ENCODE measurements at regions not wholly inside any gene's neighbourhood (a gene's known extent, or its start where the extent isn't known, plus 50 kb on each side); places are given as distances from the start of the nearest gene placed in this dataset.
"Not testable (repeated sequence)": the region's sequence is repeated elsewhere in the genome, so short reads cannot be mapped to it uniquely, and the experiment has no call there.

DNA sequence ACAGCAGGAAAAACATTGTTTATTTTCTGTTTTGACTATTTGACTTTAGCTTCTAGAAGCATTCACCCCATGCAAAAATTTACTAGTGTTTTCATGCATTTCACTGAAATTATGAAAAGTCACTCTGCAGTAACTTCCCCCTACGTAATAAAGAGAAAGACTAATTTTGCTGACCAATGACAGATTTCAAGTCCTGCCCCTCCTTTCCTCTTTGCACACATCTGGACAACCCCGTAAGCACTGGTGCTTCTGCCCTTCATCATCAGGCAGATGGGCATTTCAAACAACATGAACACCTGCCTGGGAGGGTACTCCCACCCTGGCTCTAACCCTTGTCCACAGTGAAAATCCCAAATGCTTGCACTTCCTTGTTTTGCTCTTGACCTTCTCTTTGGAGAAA, 815.0 kb upstream of the ID2 start:
- DNase-seq = no peak

DNA sequence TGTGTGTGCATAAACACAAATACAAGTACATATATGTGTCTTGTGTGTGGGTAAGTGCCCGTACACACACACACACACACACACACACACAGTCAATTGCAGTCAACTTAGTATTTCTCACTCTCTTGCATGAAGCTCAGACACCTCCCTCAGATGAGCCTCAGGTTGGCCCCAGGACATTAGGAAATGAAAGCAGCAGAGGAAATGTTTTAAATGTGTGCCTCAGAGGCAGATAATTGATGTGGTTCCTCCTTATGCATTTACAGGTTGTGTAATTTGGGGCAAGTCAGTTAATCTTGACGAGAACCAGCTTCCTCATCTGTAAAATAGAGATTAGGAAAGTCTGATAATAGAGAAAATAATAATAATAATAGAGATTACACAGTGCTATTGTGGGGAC, 814.0 kb upstream of the ID2 start:
- no peak for DNase-seq

DNA sequence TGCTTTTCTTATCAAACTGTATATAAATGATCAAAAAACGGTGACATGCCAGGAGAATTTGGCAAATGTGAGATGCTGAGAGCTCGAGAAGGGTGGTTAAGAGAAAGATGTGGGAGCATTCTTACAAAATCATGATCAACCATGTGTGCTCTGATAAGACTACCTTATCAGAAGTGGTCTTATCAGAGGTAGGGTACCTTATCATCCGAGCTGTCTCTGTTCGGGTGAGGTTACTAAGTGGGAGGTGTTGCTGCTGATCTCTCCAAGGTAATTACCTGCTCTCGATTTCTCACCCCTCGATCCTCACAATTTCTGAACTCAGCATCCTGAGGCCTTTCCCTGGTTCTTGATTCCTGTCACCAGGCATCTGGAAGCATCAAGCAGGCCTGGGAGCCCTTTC, 813.0 kb upstream of the ID2 start:
- no peak for DNase-seq

DNA sequence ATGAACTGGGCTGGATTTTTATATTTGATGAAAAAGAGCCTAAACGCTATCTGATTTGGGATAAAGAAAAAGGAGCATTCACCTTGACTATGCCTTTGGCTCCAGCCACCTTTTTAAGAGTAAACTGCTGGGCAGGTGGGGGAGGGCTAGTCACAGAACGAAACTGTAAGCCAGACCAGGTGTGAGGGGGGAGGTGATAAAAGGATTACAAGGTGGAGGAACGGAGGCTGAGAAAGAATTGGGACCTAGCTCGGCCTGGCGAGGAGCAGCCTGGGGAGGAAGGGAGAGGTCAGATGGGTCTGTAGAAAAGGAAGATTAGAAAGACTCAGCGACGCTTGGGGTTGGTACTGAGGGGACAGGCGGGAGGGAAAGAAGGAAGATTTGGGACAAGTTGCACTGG, 805.4 kb upstream of the ID2 start:
- not testable (repeated sequence) for DNase-seq

DNA sequence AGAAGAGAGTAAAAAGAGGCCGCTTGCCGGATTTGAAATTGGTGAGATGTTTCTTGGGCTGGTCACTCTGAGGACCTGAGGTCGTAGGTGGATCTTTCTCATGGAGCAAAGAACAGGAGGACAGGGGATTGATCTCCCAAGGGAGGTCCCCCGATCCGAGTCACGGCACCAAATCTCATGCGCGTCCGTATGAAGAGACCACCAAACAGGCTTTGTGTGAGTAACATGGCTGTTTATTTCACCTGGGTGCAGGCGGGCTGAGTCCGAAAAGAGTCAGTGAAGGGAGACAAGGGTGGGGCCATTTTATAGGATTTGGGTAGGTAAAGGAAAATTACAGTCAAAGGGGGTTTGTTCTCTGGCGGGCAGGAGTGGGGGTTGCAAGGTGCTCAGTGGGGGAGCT, 803.6 kb upstream of the ID2 start:
- not testable (repeated sequence) for DNase-seq

DNA sequence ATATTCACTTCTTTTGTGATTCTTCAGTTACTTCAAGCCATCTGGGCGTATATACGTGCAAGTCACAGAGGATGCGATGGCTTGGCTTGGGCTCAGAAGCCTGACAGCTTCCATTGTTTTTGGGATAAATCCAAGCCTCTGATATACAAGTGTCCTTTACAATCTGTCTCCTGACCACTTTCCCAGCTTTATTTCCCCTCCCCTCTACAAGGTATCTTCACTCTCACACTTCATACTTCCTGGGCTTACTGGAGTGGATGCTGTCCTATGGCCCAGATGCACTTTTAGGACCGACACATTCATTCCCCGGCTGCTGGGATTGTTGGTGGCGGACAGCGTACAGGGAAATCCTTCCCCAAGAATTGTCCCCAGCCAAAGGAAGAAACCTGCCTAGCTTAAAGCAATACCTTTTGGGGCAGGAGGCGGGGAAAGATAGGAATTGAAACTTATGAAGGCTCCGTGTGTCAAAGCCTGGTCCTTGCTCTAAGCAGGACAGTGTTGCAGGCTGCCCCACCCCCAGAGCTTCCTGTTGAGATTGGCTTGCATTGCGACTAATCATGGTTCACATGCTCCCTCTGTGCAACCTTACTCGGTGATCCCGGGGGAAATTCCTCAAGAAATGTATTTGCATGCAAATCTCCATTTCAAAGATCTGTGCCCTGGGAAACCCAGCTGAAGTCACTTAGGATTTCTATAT, 802.9 kb upstream of the ID2 start:
- DNase-seq = no peak

DNA sequence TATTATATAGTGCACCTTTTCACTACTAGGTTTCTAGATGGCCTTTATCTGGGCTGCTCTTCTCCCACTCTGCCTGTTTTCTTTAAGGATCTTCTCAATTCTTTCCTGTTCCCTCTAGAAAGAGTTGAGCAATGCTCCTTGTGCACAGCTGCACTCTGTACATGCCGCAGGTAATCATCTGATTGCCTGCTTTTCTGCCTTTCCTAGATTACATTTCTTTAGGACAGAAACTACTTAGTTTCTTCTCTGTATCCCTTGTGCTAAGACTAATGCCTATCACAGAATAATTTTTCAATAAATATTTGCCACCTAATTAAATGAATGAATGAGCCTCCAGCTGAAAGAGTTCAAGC, 802.4 kb upstream of the ID2 start:
- DNase-seq = no peak

DNA sequence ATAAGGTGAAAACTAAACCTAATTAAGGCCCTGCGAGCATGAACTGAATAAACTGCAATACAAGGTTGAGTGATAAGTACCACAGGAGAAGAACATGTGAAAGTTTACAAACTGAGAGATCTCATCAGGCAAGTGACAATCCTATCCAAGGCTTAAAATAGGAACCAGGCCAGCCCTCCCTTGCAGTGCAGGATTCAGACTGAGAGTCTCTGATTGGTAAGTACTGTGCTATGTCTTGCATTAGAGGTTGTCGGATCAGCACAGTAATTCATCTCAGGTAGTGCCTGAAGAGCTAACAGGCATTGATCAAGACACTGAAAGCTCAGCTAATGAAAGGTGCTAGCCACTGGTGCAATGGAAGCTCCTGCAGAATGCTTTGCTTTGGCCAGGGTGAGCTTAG, 801.7 kb upstream of the ID2 start:
- no peak for DNase-seq

DNA sequence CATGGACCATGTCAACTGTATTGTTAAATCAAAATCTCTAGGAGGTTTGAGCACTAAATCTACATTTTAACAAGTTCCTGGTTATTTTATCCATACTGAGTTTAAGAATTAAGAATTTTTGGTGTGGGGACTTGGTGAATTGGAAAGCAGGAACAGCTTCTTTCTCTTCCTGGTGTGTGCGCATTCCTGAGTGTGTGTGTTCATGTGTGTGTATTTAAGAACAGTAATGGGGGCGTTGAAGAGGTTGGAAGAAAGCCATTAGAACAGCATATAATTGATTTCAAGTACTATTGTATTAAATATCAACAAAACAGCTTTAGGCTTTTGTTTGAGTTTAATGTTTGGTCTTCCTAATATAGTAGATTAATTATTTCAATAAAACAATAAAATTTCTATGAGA, 801.3 kb upstream of the ID2 start:
- DNase-seq = no peak

DNA sequence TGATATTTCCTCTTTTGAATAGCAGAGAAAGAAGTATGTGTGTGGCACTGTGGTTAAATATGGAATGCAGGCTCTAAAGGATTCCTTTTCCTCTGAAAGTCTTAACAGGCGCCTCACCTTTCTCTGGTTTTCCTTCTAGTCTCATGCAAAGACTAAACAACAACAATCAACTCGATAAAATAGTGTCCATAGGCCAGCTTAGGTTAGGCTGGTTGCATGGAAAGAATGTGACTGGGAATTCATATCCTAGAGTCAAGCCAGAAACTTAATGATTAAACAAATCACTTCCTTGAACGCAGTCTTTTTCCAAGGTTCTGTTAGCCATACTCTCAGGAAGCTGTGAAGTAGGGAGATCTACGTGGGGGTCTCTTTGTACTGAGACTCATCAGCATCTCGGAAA, 800.8 kb upstream of the ID2 start:
- no peak for DNase-seq

DNA sequence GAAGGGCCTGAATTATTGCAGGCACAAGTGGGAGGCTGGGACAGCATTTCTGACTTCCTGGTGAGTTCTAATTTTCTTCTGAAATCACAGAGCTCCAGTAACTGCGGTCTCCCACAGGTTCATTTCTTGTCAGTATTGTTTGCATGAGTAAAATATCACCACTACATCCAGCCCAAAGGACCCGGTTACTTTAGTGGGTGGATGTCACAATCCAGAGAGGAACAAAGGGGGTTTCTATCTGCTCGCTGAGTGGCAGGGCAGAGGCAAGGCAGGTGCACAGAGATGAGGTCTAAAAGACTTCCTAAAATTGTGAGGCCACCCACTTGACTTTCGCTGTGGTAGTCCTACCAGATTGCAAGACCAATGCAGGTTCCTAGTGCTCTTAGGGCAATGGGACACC, 800.4 kb upstream of the ID2 start:
- DNase-seq = no peak

DNA sequence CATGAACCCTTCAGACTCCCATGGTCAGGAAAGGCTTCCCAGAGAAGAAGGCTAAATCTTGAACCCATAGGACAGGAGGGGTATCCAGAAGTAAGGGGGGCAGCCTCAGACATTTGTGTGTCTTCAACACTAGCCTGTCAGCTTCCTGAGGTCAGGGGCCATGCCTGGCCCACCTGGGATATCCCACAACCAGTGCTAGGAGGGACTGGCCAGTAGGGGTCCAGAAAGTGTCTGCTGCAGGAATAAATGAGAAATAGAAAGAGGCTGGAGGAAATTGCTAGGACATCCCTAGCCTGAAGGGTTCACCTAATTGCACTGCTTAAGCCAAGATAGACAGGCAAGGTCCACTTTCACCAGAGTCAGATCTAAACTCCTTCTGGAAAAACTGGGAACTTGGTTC, 799.6 kb upstream of the ID2 start:
- DNase-seq = no peak

DNA sequence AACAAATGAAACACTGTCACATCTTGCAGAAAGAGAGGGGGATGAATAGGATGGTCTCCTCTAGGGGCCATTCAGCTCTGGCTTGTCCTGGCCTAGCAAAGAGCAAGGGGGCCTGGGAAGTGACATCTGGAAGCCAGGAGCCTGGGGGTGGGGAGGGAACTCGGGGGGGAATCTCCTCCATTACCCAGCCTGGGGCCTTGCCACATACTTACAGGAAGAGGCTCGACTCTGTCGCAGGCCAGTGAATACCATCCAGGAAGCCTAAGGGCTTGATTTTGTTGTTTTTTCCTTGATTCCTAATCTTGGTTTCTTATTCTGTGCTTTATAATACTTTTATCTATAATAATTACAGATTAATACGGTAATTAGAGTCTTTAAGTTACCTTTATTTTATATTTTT, 797.5 kb upstream of the ID2 start:
- no peak for DNase-seq

DNA sequence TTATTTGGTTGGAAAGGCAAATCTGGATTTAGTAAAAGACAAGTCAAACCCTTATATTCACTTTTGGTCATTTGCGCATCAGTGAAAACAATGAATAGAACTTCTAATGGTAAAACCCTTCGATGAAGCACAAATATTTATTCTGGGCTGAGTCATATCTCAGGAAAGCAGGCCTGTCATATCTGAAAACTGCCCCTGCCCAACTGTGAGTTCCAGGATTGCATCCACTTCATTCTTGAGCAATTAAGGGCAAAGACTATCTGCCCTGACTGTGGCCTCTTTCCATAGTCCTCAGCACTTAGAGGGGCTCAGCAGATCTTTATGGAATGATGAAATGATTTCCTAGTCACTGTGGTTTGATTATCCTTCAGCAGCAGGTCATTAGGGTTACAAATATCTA, 795.2 kb upstream of the ID2 start:
- DNase-seq = no peak

DNA sequence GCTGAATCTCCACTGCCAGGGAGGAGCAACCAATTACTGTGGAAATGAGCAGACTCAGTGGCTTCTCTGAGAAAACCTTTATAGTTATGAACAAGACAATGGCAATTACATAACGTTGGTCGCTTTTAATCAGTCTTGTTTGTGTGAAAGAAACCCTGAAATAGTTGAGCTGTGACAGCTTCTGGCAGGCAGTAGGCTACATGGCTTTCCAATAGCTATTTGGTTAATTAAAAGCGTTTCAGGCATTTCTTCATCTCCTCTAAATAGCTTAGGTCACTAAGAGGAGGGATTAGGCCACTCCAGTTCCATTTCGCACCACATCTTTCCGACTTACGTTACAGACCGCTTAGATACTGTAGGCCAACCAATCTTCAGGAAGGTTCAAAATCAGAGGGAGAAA, 794.4 kb upstream of the ID2 start:
- no peak for DNase-seq

DNA sequence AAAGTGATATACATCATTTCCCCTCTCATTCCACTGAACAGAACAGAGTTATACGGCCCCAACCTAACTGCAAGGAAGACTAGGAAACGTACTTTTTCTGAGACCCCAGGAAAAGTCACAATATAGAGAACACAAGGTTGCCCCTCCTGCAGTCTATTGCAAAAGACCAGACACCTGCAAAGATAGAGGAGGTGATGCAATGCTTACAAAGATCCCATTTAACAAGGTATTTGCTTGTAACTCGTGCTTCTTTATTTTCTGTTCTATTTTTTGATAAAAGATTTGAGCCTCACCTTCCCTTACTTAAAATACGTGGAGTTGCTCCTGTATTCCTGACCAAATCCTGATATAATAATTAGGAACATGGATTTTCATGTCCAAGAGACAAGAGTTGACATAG, 793.0 kb upstream of the ID2 start:
- DNase-seq = no peak

DNA sequence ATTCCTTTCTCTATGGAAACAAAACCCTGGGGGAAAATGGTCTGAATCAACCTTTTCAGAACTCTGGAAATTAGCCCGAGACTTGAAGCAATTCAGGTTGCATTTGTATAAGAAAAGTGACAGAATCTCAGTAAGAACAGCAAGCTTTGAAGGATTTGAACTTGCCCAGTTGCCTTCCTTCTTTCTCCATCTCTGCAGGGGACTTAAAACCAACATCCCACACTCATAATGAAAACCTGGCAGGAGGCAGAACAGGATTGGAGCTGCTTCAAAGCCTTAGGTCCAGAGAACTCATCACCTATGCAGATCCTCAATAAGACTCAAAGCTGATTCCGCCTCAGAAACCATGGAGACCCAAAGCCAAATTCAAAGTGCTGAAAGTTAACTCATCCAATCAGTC, 790.5 kb upstream of the ID2 start:
- no peak for DNase-seq

DNA sequence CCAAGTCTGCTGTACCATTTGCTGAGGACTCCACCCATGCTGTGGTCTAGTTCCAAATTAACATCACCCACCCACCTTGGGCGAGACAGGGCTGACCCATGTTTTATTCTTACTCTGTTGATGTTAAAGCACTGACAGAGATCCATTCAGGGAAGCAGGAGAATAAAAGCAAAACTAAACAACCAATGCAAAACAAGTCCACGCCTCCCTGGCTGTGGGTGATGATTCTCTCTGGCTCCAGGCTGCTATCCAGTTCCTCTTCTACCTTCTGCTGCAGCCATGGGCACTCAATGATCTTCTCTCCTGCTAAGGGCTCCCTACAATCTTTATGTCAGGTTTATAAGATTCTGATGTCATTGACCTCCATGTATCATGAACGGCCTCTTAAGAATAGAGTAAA, 786.6 kb upstream of the ID2 start:
- no peak for DNase-seq

DNA sequence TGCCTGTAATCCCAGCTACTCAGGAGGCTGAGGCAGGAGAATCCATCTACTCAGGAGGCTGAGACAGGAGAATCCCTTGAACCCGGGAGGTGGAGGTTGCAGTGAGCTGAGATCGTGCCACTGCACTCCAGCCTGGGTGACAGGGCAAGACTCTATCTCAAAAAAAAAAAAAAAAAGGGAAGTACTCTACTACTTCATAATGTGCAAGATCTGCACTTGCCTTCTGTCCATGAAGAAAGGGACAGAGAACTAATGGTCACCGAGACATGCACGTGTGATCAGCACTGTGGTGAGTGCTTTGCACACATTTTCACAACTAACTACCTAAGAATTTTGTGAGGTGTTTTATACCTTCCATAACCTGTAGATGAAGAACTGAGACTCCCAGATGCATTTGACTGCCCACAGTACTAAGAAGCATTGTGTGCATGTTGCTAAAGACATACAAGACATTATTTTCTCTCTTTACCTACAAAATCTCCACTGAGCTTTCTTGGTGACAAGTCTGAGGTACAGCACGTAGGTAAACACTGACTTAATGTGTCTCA, 784.8 kb upstream of the ID2 start:
- no peak for DNase-seq

DNA sequence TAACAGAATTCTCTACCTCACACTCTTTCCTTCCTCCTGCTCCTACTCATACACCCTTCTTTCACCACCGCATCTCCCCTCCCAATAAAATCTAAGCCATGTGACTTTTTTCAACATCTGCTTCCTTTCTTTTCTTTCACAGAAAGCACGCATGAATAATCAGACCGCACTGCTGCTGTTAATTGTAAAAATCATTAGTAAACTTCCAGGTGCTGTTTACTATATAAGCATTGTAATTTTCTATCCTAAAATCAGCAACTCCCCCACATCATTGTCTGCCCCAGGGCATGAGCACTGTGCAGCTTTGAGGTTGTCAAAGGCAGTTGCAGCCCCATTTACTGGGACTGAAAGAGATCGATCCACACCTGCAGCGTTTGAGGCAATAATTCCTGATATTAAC, 782.6 kb upstream of the ID2 start:
- no peak for DNase-seq

DNA sequence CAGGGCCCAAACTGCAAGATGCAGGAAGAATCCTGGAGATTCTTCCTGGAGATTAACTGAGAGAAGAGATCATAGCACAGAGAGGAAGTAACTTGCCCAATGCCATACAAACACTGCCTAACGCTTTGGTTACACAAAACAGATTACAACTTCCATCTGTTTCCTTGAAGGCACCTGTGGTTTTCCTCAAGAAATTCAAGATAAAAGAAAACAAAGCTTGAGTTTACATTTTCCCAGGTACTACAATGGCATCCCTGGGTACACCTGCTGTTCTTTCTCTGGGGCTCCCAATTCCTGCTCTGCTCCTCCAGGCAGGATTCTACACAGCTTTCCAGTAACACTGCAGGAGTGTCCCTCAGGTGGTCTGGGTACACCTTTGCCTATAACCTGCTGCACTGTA, 781.9 kb upstream of the ID2 start:
- DNase-seq = no peak

DNA sequence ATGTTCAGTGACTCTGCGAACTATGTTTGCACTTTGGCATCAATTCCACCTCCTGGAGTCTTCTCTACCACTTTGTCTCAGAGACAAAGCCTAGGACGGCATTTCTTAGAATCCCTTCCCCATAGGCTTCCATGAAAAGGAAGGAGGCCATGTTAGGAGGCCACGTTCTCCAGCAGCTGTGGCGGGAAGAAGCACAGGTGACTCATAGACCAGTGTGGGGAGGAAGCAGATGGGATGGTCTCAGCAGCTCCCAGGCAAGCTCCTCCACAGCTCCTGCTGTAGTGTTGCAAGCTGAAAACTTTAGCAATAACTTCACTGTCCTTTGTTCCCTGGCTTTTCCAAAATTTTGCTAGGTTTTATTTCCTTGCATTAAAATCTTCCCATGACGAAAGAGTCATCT, 781.3 kb upstream of the ID2 start:
- DNase-seq = no peak

DNA sequence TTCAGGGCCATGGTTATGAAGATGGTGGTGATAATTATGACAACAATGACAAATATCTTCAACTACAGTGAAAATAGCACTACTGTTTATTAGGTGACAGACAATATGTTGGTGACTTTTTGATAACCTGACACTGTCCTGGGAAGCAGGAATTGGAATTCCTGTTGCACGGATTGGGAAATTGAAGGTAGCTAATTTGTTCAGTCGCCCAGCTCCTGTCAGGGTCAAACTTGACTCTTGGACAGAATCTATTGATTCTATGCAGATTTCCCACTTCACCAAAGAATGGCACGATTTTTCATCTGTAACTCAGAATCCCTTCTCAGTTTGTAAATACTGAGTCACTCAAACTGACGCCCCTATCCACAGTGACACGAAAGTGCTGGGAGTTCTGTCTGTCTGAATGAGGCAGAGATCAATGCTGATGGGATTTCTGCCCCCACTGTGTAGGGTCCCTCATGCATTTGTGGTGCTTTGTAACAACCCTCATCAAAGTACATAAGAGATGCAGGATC, 779.5 kb upstream of the ID2 start:
- DNase-seq = no peak

DNA sequence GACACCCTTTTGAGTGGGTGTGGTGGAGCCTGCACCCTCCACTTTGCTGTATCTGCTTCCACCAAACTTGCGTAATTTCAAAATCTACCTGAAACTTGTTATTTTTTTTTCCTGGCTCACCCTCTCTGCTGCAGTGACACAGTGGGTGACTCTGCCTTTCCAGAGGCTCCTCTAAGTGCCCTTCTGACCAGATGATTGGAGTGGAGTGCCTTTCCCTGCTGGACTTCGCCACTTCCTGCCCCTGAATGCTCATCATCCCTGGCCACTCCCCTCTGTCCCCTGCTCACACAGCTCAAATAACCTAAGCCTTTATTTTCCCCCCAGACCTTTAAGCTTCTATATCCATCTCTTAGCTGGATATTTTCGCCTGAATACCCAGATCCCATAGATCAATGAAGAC, 777.5 kb upstream of the ID2 start:
- no peak for DNase-seq

DNA sequence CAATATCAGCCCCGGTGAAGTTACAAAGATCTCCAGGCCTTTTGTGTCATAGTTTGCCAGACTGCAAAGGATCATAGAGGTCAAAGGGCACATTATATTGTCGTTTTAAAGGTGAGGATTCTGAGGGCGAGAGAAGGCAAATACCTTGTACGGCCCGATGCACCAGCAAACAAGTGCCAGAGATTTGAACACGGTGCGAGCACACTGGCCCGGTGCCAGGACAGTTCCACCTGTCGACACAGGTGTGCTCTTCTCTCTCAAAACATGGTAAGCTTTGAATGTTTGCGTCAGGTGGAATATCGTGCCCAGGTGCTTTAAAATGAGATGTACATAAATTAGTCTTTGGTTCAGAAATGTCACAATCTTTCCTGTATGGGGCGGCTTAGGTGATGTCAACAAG, 776.1 kb upstream of the ID2 start:
- DNase-seq = no peak
